Naive B cell (primary cell): ENCODE measurements at regions not wholly inside any gene's neighbourhood (a gene's known extent, or its start where the extent isn't known, plus 50 kb on each side); places are given as distances from the start of the nearest gene placed in this dataset.
A peak's percentile ranks its signal among the peaks of the same experiment; 100 is the strongest.

ENCODE experiments used
- ATAC-seq, 2 donors: fragments of 150-1000 bp; cut with Tn5 transposase; 2 replicates each; pipeline ENCODE4 v1.10.0; 2021; ENCODE audit warnings: low read depth in 2 of 2, mild to moderate bottlenecking in 2 of 2, moderate library complexity in 2 of 2
- DNase-seq: peaks from one replicate; pipeline ENCODE4 v3.0.0; 2022
- H3K27ac Mint-ChIP-seq, 6 donors: one replicate each; pipeline ENCODE4 v1.8.0; 2020 to 2022; ENCODE audit warnings: mild to moderate bottlenecking in 6 of 6, mixed read lengths in 6 of 6, moderate library complexity in 5 of 6, inconsistent platforms in 2 of 6
- H3K27me3 Mint-ChIP-seq, 3 donors: one replicate each; pipeline ENCODE4 v1.8.0; 2021 to 2022; ENCODE audit warnings: mixed read lengths in 3 of 3, mild to moderate bottlenecking in 1 of 3
- H3K36me3 Mint-ChIP-seq, 2 donors: one replicate each; pipeline ENCODE4 v1.8.0; 2020 to 2022; ENCODE audit warnings: mixed read lengths in 2 of 2, inconsistent platforms in 1 of 2, mild to moderate bottlenecking in 1 of 2
- H3K4me1 Mint-ChIP-seq, 3 donors: one replicate each; pipeline ENCODE4 v1.8.0; 2020 to 2022; ENCODE audit warnings: mixed read lengths in 3 of 3, inconsistent platforms in 1 of 3, mild to moderate bottlenecking in 1 of 3, moderate library complexity in 1 of 3
- H3K4me3 Mint-ChIP-seq, 8 donors: one replicate each; pipeline ENCODE4 v1.8.0; 2020 to 2022; ENCODE audit warnings: mild to moderate bottlenecking in 8 of 8, mixed read lengths in 8 of 8, moderate library complexity in 8 of 8, inconsistent platforms in 2 of 8
- H3K9me3 Mint-ChIP-seq, 7 donors: one replicate each; pipeline ENCODE4 v1.8.0; 2020 to 2022; ENCODE audit warnings: mixed read lengths in 7 of 7, mild to moderate bottlenecking in 5 of 7, inconsistent platforms in 2 of 7, moderate library complexity in 1 of 7

- peaks cover 0 to 19% (median 7%) of the 10 kb centered on the region in 7 donors for H3K9me3 Mint-ChIP-seq
- no peaks in the 10 kb centered on the region for H3K4me1 Mint-ChIP-seq
- no peak overlapping the region for H3K4me3 Mint-ChIP-seq
- no peaks in the 10 kb centered on the region for H3K27me3 Mint-ChIP-seq
- DNase-seq = no peak
- H3K36me3 Mint-ChIP-seq = peaks cover 0 to 7% of the 10 kb centered on the region in 2 donors
- no peak overlapping the region for H3K27ac Mint-ChIP-seq
- no peak for ATAC-seq
Measured at GRCh38 chr5:89878140-89879132, 531.1 kb downstream of the CETN3 start.

DNA sequence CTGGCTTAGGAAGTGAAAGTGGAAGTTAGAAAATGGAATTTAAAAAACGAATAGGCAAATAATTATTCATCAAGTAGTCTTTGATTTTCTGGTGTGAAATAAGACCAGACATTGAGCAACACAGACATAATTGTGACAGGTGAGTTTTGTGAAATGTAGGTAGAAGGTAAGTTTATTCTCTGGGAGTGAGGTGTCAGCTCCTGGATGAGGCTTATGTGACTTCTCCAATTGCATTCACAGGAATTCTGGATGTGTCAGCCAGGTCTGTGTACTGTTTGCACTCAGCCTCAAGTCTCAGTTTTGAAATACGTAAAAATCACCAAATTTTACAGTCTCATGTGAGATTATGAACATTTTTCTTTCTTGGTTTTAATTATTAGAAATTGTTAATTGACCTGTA lies 537.6 kb downstream of the CETN3 start:
- H3K4me1 Mint-ChIP-seq = peaks cover 4 to 9% (median 9%) of the 10 kb centered on the region in 3 donors

DNA sequence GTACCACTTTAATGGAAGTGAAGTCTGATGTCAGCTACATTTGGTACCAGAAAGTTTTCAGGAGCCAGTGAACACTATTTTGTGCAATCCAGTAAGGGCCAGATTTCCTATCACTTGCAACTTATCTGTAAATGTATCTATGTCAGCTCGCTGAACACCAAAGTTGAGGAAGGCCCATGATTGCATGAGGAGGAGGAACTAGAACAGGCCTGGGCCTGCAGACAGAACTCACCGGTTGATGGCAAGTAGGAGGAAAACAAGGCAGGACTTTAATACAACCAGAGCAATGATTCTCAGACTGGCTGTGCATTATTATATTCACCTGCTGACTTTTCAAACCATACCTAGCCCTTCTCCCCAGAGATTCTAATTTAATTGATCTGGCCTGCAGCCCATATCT lies 540.2 kb downstream of the CETN3 start:
- Mint-ChIP-seq H3K4me1 (peaks cover 4 to 9% (median 9%) of the 10 kb centered on the region in 3 donors), H3K4me3 (no peak overlapping the region), H3K27ac (no peak overlapping the region), H3K36me3 (peaks cover 0 to 7% of the 10 kb centered on the region in 2 donors), H3K27me3 (no peaks in the 10 kb centered on the region), H3K9me3 (peaks cover 0 to 9% (median 4%) of the 10 kb centered on the region in 7 donors)
- no peak for ATAC-seq
- DNase-seq = no peak

More for the DNA sequence above, 537.6 kb downstream of the CETN3 start:
- Mint-ChIP-seq H3K9me3 (peaks cover 0 to 12% (median 4%) of the 10 kb centered on the region in 7 donors), H3K27ac (peak overlapping the region in 1 of 6 donors; percentile 30), H3K4me3 (no peak overlapping the region), H3K36me3 (peaks cover 0 to 7% of the 10 kb centered on the region in 2 donors), H3K27me3 (no peaks in the 10 kb centered on the region)
- no peak for DNase-seq
- ATAC-seq = no peak

DNA sequence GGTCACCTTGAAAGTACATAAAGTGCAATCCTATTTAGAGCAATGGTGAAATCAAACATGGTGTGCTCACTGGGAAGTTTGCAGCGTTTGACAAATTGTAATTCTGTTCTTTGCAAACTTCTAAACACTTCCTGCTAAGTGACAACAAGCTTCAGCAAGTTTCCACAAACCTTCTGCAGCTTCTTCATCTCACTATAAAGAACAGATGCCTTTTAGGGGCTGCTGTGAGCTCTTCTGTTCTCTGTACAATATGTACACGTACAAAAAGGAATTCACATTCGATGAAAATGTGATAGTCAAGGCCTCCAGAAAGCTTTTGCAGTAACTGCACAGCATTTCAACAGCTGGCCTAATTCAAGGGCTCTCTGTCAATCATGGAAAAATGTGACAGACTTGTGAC lies 543.1 kb downstream of the CETN3 start:
- Mint-ChIP-seq H3K36me3 (no peaks in the 10 kb centered on the region), H3K4me1 (peaks cover 0 to 4% (median 3%) of the 10 kb centered on the region in 3 donors), H3K9me3 (no peaks in the 10 kb centered on the region), H3K27ac (peak overlapping the region in 2 of 6 donors; percentile 1 to 41), H3K27me3 (no peaks in the 10 kb centered on the region), H3K4me3 (peak overlapping the region in 1 of 8 donors; percentile 35)
- DNase-seq (no peak), ATAC-seq (no peak)

GRCh38 chr5:89864941-89865340 lies 544.6 kb downstream of the CETN3 start:
- DNase-seq (no peak), ATAC-seq (no peak)
- Mint-ChIP-seq H3K36me3 (no peaks in the 10 kb centered on the region), H3K4me1 (no peaks in the 10 kb centered on the region), H3K4me3 (no peak overlapping the region), H3K9me3 (no peaks in the 10 kb centered on the region), H3K27ac (no peak overlapping the region), H3K27me3 (no peaks in the 10 kb centered on the region)

GRCh38 chr5:89857790-89858189 lies 551.8 kb downstream of the CETN3 start:
- Mint-ChIP-seq H3K4me1 (peaks cover 0 to 8% (median 5%) of the 10 kb centered on the region in 3 donors), H3K27me3 (no peaks in the 10 kb centered on the region), H3K27ac (no peak overlapping the region), H3K36me3 (peaks cover 0 to 15% of the 10 kb centered on the region in 2 donors), H3K4me3 (no peak overlapping the region), H3K9me3 (peaks cover 0 to 10% (median 4%) of the 10 kb centered on the region in 7 donors)
- DNase-seq = no peak
- no peak for ATAC-seq

- no peak for DNase-seq
- no peak for ATAC-seq
- H3K4me1 Mint-ChIP-seq = peaks cover 0 to 17% (median 8%) of the 10 kb centered on the region in 3 donors
- H3K4me3 Mint-ChIP-seq = no peak overlapping the region
- H3K27ac Mint-ChIP-seq = no peak overlapping the region
- H3K9me3 Mint-ChIP-seq = peaks cover 0 to 10% (median 4%) of the 10 kb centered on the region in 7 donors
- no peaks in the 10 kb centered on the region for H3K27me3 Mint-ChIP-seq
- peaks cover 0 to 15% of the 10 kb centered on the region in 2 donors for H3K36me3 Mint-ChIP-seq
Measured at GRCh38 chr5:89855417-89855816, 554.1 kb downstream of the CETN3 start.

- Mint-ChIP-seq H3K36me3 (no peaks in the 10 kb centered on the region), H3K4me1 (peaks cover 1 to 19% (median 10%) of the 10 kb centered on the region in 3 donors), H3K4me3 (no peak overlapping the region), H3K27ac (peak overlapping the region in 1 of 6 donors; percentile 16), H3K27me3 (no peaks in the 10 kb centered on the region), H3K9me3 (no peaks in the 10 kb centered on the region)
- DNase-seq (no peak), ATAC-seq (no peak)
Measured at GRCh38 chr5:89851911-89852310, 557.6 kb downstream of the CETN3 start.

DNA sequence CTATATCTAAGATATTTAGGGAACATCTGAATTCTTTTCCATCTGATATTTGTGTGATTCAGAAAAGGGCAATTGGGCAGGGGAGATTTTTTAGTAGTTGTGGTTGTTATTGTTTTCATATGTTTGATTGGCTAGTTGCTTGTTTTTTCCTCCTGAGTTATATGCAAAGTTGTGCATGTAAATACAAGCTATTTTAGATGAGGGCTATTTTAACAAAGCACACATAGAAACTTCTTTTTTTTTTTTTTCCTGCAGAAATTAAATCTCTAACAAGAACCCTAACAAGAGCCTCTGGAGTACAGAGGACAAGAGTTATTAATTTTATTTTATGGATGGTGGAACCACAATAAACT lies 559.1 kb downstream of the CETN3 start:
- ATAC-seq (no peak), DNase-seq (no peak)
- Mint-ChIP-seq H3K9me3 (no peaks in the 10 kb centered on the region), H3K36me3 (no peaks in the 10 kb centered on the region), H3K4me1 (peaks cover 1 to 19% (median 10%) of the 10 kb centered on the region in 3 donors), H3K27me3 (no peaks in the 10 kb centered on the region), H3K27ac (peak overlapping the region in 1 of 6 donors; percentile 6), H3K4me3 (no peak overlapping the region)

DNA sequence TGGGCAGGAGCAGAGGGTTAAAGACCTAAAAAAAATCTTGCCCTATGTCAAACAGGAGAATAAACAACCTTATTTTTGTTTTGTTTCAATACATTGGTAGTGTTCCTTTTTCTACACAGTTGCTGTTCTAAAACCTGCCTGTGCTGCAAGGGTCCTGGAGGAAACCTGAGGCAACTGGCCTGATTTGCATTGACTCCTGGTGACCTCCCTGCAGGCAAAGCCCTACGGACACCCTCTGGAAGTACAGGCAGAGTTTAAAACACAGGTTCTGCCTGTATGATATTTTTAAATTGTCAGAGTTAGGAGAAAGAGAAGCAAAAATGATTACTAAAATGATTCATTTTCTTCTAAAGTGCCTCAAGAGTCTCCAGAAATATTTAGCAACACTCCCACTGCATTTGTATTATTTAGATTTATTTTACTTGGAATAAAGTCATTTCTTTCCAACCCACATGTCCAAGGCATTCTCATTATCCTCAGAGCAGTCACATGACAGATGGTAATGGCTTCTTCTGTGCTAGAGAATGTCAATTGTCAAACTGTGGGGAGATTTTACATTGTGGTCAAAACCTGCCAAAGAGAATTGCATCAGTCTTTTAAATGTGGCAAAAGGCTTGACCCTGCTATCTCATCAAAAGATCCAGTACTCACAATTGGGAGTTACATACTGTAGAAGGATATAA lies 559.6 kb downstream of the CETN3 start:
- H3K4me3 Mint-ChIP-seq = no peak overlapping the region
- peak overlapping the region in 1 of 6 donors; percentile 6 for H3K27ac Mint-ChIP-seq
- DNase-seq (no peak), ATAC-seq (no peak)
- H3K9me3 Mint-ChIP-seq = no peaks in the 10 kb centered on the region
- no peaks in the 10 kb centered on the region for H3K27me3 Mint-ChIP-seq
- peaks cover 1 to 19% (median 10%) of the 10 kb centered on the region in 3 donors for H3K4me1 Mint-ChIP-seq
- H3K36me3 Mint-ChIP-seq = no peaks in the 10 kb centered on the region

- peak overlapping the region in 2 of 6 donors; percentile 6 to 36 for H3K27ac Mint-ChIP-seq
- no peaks in the 10 kb centered on the region for H3K9me3 Mint-ChIP-seq
- H3K27me3 Mint-ChIP-seq = no peaks in the 10 kb centered on the region
- DNase-seq (no peak), ATAC-seq (no peak)
- H3K4me3 Mint-ChIP-seq = peak overlapping the region in 2 of 8 donors; percentile 30 to 71
- peaks cover 2 to 19% (median 5%) of the 10 kb centered on the region in 3 donors for H3K4me1 Mint-ChIP-seq
- H3K36me3 Mint-ChIP-seq = no peaks in the 10 kb centered on the region
Measured at GRCh38 chr5:89847743-89848142, 561.8 kb downstream of the CETN3 start.

- Mint-ChIP-seq H3K27ac (peak overlapping the region in 2 of 6 donors; percentile 32 to 62), H3K27me3 (no peaks in the 10 kb centered on the region), H3K36me3 (no peaks in the 10 kb centered on the region), H3K4me3 (no peak overlapping the region), H3K9me3 (no peaks in the 10 kb centered on the region), H3K4me1 (peaks cover 5 to 7% (median 7%) of the 10 kb centered on the region in 3 donors)
- ATAC-seq (no peak), DNase-seq (no peak)
Measured at GRCh38 chr5:89844548-89844947, 565.0 kb downstream of the CETN3 start.

DNA sequence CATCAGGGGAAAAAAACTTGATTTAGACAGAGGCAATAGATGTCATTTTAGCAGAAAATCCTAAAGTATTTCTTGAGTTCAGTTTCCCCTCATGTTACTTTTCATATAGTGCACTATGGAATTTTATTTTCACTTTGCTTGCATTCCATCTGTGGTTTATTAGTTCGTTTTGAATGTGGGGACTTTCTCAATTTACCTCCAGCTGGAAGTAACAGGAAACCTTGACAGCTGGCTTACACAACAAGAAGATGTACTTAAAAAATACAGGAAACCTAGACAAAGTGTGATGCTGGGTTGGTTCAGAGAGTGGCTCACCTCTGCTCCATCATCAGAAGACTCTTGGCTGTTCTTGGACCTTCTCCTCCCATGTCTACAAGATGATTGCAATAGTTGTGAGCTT lies 567.0 kb downstream of the CETN3 start:
- Mint-ChIP-seq H3K4me3 (no peak overlapping the region), H3K27me3 (no peaks in the 10 kb centered on the region), H3K36me3 (no peaks in the 10 kb centered on the region), H3K4me1 (peaks cover 0 to 6% (median 0%) of the 10 kb centered on the region in 3 donors), H3K27ac (no peak overlapping the region), H3K9me3 (peaks cover 0 to 5% (median 0%) of the 10 kb centered on the region in 7 donors)
- ATAC-seq = no peak
- no peak for DNase-seq
